ENCODE measurements at regions not wholly inside any gene's neighbourhood (a gene's known extent, or its start where the extent isn't known, plus 50 kb on each side); places are given as distances from the start of the nearest gene placed in this dataset.

- FAIRE-seq, result no peak
- DNase-seq (ENCODE audit: extremely low spot score, insufficient read length, low read depth), result no peak
Measured at GRCh38 chr20:21653628-21654027, 51.8 kb upstream of the PAX1 start.

GRCh38 chr20:21643417-21643816 is 62.0 kb upstream of the PAX1 start:
- DNase-seq (ENCODE audit: extremely low spot score, insufficient read length, low read depth), result no peak
- no peak for FAIRE-seq

- DNase-seq (ENCODE audit: extremely low spot score, insufficient read length, low read depth) (no peak), FAIRE-seq (no peak)
Measured at GRCh38 chr20:21640556-21640955, 64.9 kb upstream of the PAX1 start.

- FAIRE-seq (no peak), DNase-seq (ENCODE audit: extremely low spot score, insufficient read length, low read depth) (no peak)
Measured at GRCh38 chr20:21633829-21634228, 71.6 kb upstream of the PAX1 start.

GRCh38 chr20:21632735-21633053 is 72.8 kb upstream of the PAX1 start:
- FAIRE-seq, result no peak
- no peak for DNase-seq (ENCODE audit: extremely low spot score, insufficient read length, low read depth)

GRCh38 chr20:21632031-21632734 is 73.3 kb upstream of the PAX1 start:
- FAIRE-seq, result no peak
- no peak for DNase-seq (ENCODE audit: extremely low spot score, insufficient read length, low read depth)

DNA sequence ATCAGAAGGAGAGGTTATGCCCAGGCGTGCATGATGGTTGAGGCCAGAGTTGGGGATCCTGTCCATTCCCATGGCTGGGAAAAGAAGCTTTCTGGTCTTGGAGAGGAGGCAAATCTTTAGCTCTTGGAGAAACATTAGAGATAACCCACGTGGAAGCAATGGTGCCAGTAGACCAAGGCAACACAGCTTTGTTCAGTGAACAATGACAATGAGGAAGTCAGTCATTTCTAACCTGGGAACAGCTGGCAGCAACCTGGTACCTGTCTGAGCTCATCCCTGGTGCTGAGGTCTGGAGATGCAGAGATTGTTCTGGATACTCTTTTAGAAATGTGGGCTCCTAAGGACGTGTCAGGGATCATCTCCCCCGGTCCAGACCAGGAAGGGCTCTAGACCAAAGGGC is 76.7 kb upstream of the PAX1 start:
- FAIRE-seq (no peak), DNase-seq (ENCODE audit: extremely low spot score, insufficient read length, low read depth) (no peak)

- no peak for FAIRE-seq
- no peak for DNase-seq (ENCODE audit: extremely low spot score, insufficient read length, low read depth)
Measured at GRCh38 chr20:21623781-21624094, 81.7 kb upstream of the PAX1 start.

DNA sequence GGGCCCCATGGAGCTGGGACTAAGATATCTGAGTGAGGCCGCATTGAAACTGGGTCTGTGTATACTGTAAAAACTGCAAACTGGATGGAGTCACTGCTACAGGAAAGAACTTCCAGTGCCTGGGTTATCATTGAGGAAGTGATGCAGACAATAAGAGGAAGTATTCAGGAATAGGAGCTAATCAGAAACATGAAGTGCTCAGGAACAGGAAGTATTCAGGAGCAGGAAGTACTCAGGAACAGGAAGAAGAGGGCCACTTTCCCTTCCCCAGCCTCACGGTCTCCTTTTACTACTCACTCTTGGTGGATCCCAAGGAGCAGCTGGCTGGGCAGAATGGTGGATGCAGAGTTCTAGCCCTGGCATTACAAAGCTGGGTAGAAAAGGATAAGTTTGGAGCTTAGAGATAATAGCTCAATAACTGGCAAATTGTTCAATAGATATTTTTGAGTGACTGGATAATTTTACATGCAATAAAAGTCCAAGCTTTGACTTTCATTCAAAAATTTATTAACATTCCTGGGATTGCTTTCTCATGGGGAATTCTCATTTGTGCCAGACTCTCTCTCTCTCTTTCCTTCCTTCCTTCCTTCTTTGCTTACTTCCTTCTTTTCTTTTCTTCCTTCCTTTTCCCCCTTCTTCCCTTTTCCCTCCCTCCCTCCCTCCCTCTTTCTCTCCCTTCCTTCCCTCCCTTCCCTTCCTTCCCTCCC is 82.2 kb upstream of the PAX1 start:
- FAIRE-seq (no peak), DNase-seq (ENCODE audit: extremely low spot score, insufficient read length, low read depth) (no peak)

DNA sequence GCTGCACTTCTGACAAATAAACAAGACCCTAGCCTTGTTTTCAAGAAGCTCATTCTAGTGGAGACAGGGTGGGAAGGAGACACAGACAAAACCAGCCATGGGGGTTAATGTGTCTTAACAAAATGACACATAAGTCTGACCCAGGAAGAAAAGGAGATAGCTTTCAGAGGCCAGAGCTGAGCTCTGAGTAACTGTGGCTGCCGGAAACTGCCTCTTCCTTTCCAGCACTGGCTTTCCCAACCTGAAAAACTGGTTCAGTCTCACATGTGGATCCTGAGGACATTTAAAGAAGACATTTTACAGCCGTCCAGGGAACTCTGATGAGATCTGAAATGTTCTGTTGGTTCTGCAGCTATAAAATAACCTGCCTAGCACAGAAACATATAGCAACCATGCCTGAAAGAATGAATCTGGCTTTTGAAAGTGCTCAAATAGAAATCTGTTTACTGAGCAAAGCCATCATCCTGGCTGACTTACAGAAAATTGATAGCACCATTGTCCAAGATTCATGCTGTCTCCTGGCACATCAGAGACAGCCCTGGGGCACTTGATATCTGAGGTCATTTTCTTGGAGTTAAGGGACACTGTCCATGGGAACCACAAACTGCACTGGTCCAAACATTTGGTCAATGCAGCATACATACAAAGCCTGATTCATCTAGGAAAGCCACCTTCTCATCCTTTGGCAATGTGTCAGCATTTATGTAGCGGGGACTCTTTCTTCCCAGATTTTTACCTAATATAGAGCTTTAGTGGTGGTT is 83.2 kb upstream of the PAX1 start:
- DNase-seq (ENCODE audit: extremely low spot score, insufficient read length, low read depth), result no peak
- FAIRE-seq, result no peak

DNA sequence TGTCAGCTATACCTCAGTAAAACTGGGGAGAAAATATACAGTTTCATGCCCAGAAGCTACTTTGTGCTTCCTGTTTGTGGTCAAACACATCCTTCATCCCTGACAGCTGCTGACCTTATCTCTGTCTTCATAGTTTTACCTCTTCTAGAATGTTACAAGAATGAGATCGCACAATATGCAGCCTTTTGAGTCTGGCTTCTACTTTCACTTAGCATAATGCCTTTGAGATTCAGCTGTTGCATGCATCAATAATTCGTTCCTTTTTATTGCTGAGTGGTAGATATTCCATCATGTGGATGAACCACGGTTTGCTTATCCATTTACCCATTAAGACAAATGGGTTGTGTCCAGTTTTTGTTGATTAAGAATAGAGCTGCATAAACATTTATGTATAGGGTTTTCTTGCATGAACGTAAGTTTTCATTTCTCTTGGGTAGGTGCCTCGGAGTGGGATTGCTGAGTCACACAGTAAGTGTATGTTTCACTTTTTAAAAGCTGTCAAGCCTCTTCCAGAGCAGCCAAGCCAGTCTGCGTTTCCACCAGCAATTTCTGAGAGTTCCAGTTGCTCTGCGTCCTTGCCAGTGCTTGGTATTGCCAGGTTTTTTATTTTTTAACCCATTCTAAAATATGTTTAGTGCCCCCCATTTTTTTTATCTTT is 86.6 kb upstream of the PAX1 start:
- FAIRE-seq (peak; percentile 12), DNase-seq (ENCODE audit: extremely low spot score, insufficient read length, low read depth) (no peak)

DNA sequence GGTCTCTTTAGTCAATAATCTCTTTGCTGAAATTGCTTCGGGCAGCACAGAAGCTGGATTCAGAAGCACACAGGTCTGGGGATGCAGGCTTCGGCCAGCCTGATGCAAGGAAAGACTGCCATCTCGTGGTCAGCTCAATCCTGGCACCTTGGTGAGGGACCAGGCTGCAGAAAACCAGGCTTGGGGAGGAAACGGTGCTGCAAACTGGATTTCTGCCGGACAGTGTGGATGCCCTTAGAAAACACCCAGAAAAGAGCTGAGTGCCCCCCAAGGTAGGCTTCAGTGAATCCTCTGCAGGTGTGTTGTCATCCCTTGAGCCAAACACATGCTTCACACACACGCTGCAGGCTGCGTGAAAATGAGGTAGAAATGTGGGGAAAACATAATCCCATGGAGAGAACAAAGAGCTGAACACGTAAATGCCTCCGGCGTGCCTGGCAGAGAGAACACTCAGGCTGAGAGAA is 89.8 kb upstream of the PAX1 start:
- DNase-seq (ENCODE audit: extremely low spot score, insufficient read length, low read depth) (peak; percentile 11), FAIRE-seq (peak; percentile 78)

DNA sequence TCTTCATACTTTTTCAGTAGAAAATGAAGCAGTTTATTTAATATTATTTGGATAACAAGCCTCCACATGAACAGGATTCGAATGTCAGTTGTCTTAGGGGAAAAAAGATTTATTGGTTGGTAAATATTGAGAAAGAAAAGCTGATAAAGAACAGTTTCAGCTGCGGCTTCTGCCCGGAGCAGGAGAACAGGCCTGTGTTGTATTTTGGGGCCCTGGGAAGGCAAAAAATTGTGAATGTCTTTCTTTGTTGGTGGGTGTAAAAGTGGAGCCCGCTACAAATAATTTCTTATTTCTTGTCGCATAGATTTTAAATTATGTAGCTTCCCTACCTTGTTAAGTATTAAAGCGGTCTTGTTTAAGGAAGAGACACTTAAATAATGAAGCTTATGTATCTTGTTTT is 90.5 kb upstream of the PAX1 start:
- FAIRE-seq (no peak), DNase-seq (ENCODE audit: extremely low spot score, insufficient read length, low read depth) (no peak)

- DNase-seq (ENCODE audit: extremely low spot score, insufficient read length, low read depth) (no peak), FAIRE-seq (no peak)
Measured at GRCh38 chr20:21613512-21613911, 92.0 kb upstream of the PAX1 start.

- DNase-seq (ENCODE audit: extremely low spot score, insufficient read length, low read depth) (no peak), FAIRE-seq (no peak)
Measured at GRCh38 chr20:21609981-21610380, 95.5 kb upstream of the PAX1 start.

DNA sequence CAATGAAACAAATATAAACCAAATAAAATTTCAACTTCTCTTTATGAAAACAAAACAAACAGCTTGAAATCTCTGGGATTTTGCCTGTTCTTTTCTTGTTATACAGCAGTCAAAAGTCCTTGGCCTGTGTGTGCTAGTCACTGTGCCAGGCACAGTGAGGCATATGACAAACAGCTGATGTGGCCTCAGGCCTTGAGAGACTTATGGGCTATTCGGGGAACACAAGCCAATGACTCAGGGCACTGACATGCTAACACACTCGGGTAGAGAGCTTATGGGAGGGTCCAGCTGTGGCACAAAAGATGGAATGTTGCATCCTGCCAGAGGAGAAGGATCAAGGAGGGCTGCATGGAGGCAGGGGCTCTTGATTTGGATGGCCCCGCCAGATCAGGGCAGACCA is 95.4 kb upstream of the NKX2-2 start:
- DNase-seq (ENCODE audit: extremely low spot score, insufficient read length, low read depth), result no peak

GRCh38 chr20:21608777-21609176 is 94.9 kb upstream of the NKX2-2 start:
- DNase-seq (ENCODE audit: extremely low spot score, insufficient read length, low read depth), result no peak

More for the DNA sequence above, 95.4 kb upstream of the NKX2-2 start:
- no peak for FAIRE-seq

DNA sequence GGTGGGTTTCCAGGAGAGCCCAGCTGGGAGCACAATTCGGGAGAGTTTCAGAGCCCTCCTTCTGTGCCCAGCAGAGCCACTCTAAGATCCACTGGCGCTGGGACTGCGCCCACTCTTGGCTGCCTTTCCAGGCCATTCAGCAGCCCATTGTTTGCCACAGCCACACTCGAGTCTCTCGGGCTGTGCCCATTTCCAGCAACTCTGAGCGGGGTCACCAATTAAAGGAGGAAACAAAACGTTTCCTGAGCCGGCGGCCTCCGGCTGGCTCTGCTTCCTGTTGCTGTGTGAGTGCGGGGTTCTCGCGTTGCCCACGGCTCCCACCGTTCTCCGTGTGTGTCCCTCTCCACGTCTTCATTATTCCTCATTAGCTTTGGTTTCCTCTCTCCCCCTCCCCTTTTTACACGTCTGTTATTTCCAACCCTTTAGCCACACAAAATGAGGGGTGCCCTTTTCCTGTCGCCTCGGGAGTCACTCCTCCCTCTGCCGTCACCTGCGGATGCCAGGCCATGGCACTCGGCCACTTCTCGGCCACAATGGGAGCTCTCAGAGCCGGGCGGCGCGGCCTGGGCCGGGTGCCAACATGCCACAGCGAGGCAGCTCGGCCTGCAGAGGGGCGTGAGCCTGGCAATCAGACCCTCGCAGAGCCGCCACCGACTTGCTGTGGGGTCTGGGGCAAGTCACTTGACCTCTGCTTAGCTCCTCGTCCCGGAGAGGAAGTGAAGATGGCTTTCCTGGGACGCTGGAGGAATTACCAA is 94.3 kb upstream of the NKX2-2 start:
- FAIRE-seq, result no peak
- DNase-seq (ENCODE audit: extremely low spot score, insufficient read length, low read depth), result no peak

More at GRCh38 chr20:21608777-21609176, 94.9 kb upstream of the NKX2-2 start:
- no peak for FAIRE-seq

DNA sequence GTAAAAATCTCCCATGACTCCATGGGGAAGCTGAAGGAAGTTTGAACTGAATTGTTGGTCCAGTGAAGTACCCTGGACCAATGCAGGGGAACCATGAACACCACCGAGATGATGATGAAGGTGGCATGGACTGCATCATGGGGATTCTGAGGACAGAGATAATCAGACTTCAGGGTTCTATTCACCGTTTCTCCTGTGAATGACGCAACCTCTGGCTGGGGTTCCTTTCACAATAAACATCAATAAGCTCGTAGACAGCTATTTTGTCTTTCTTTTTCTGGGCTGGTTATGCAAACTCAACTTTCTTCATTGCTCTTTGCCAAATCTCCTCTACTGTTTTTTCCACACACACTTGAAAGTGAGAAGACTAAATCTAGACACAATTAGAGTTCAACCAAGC is 87.9 kb upstream of the NKX2-2 start:
- DNase-seq (ENCODE audit: extremely low spot score, insufficient read length, low read depth), result no peak
- FAIRE-seq, result no peak

DNA sequence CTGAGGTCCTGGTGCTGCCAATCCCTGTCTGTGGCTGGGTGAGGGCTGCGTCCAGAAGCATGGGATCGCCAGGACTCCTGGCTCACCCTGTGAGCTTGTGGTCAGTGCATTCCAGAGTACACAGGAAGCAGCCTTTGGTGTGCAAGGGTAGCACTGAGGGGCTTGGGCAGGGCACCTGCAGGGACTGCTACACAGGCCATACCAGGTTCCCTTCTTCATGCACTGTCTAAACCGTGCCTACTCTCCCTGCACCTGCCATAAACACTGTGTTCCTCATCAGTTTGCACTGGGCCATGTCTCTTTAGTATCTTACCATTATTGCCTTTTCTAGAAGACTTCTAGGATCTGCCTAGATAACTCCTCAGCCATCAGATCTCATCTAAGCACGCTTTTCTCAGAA is 72.8 kb upstream of the NKX2-2 start:
- no peak for FAIRE-seq

More for the DNA sequence above, 72.8 kb upstream of the NKX2-2 start:
- no peak for DNase-seq (ENCODE audit: extremely low spot score, insufficient read length, low read depth)
